K562 (cell line): ENCODE measurements at regions not wholly inside any gene's neighbourhood (a gene's known extent, or its start where the extent isn't known, plus 50 kb on each side); places are given as distances from the start of the nearest gene placed in this dataset.
"Not testable (repeated sequence)": the region's sequence is repeated elsewhere in the genome, so short reads cannot be mapped to it uniquely, and the experiment has no call there.

Experiments used
- CBX8 ChIP-seq: fragments of 200-600 bp; sonication (generic); IDR thresholded peaks from 2 replicates; pipeline ENCODE4 v1.6.1; 2012; ENCODE audit warnings: borderline replicate concordance, mixed run types, low read depth, mild to moderate bottlenecking, moderate library complexity, mixed read lengths, low read length, control low read depth, inconsistent platforms; ENCODE audit not compliant: poor library complexity, severe bottlenecking; ENCODE audit errors: extremely low read depth
- CTCF ChIP-seq, 3 experiments: IDR thresholded peaks in 2 of 3; conservative IDR thresholded peaks in 1 of 3; 2 replicates each; pipeline ENCODE4 v1.5.1; 2011 to 2012; ENCODE audit warnings: low read length in 3 of 3, mild to moderate bottlenecking in 3 of 3, control low read depth in 2 of 3, improper control_type of control experiment in 1 of 3, inconsistent platforms in 1 of 3, low read depth in 1 of 3, mixed read lengths in 1 of 3, moderate library complexity in 1 of 3; ENCODE audit not compliant: insufficient read depth in 2 of 3
- FOSL1 ChIP-seq: fragments of 200-800 bp; sonication (Bioruptor generic); conservative IDR thresholded peaks from 2 replicates; pipeline ENCODE4 v1.6.1; 2016; ENCODE audit warnings: missing genetic modification characterization, missing compliant biosample characterization
- FOXJ3 ChIP-seq: sonication (generic); formaldehyde crosslinking; IDR thresholded peaks from 2 replicates; pipeline ENCODE4 v1.4.0; 2020; ENCODE audit warnings: mild to moderate bottlenecking, missing genetic modification reagents
- HLTF ChIP-seq: fragments of 450-650 bp; IDR thresholded peaks from 2 replicates; pipeline ENCODE4 v1.6.1; 2016
- NR2C2 ChIP-seq, 2 experiments: fragments of 200-800 bp in 1 of 2; sonication (Bioruptor generic) in 1 of 2; sonication (generic) in 1 of 2; formaldehyde crosslinking in 1 of 2; IDR thresholded peaks; 2 replicates each; pipeline versions ENCODE4 v1.6.1 to v1.8.0; 2016 to 2022; ENCODE audit warnings: mild to moderate bottlenecking in 1 of 2, missing compliant biosample characterization in 1 of 2, missing genetic modification characterization in 1 of 2, missing genetic modification reagents in 1 of 2
- POLR2A ChIP-seq: fragments of 450-650 bp; conservative IDR thresholded peaks from 2 replicates; pipeline ENCODE4 v1.6.1; 2016
- ZKSCAN1 ChIP-seq: fragments of 150-350 bp; IDR thresholded peaks from 2 replicates; pipeline ENCODE4 v1.6.1; 2016; ENCODE audit warnings: low read depth, low read length
- ZNF668 ChIP-seq: fragments of 250-450 bp; sonication (Bioruptor Pico); IDR thresholded peaks from 2 replicates; pipeline ENCODE4 v1.8.0; 2022; ENCODE audit warnings: mild to moderate bottlenecking, inconsistent platforms

- not testable (repeated sequence) for TF ChIP-seq POLR2A; FOXJ3 (CRISPR knock-in tag); ZKSCAN1; HLTF; FOSL1 (tag); ZNF668; CBX8; CTCF (IDR thresholded peaks at IDR 0.05 in 2 of 3, conservative IDR thresholded peaks at IDR 0.05 in 1 of 3; ENCODE audit: insufficient read depth in 2 of 3, low read depth in 1 of 3, low read length in 3 of 3); NR2C2 (CRISPR knock-in tag; IDR thresholded peaks at IDR 0.05); NR2C2 (tag; IDR thresholded peaks at IDR 0.05)
These were observed 183.8 kb upstream of the ZNF217 start for GRCh38 chr20:53777402-53777801.
